Mucosa of stomach (tissue), 1 donor: ENCODE measurements at regions not wholly inside any gene's neighbourhood (a gene's known extent, or its start where the extent isn't known, plus 50 kb on each side); places are given as distances from the start of the nearest gene placed in this dataset.

Experiments used
- H3K27me3 ChIP-seq: one replicate; pipeline ENCODE4 v1.7.0; 2013; ENCODE audit warnings: mild to moderate bottlenecking, low read length; ENCODE audit not compliant: control insufficient read depth, insufficient read depth
- H3K36me3 ChIP-seq: one replicate; pipeline ENCODE4 v1.7.0; 2013; ENCODE audit warnings: low read length; ENCODE audit not compliant: control insufficient read depth, insufficient read depth
- H3K4me1 ChIP-seq: one replicate; pipeline ENCODE4 v1.7.0; 2013; ENCODE audit warnings: mild to moderate bottlenecking, low read length; ENCODE audit not compliant: control insufficient read depth, insufficient read depth
- H3K4me3 ChIP-seq: one replicate; pipeline ENCODE4 v1.7.0; 2013; ENCODE audit warnings: low read length
- H3K9ac ChIP-seq: one replicate; pipeline ENCODE4 v1.7.0; 2013; ENCODE audit warnings: mild to moderate bottlenecking, low read length, moderate library complexity
- H3K9me3 ChIP-seq: one replicate; pipeline ENCODE4 v1.7.0; 2013; ENCODE audit warnings: mild to moderate bottlenecking, low read length, moderate library complexity; ENCODE audit not compliant: control insufficient read depth
- donor health status: Pancreatic carcinoma.

GRCh38 chr5:68381060-68381459, 165.5 kb downstream of the PIK3R1 start:
- Histone ChIP-seq H3K4me3 (no peak overlapping the region), H3K36me3 (no peaks in the 10 kb centered on the region), H3K9me3 (no peaks in the 10 kb centered on the region), H3K27me3 (no peaks in the 10 kb centered on the region), H3K4me1 (peaks cover 23% of the 10 kb centered on the region), H3K9ac (no peak overlapping the region)

GRCh38 chr5:68381909-68382308, 166.4 kb downstream of the PIK3R1 start:
- H3K4me3 ChIP-seq = no peak overlapping the region
- H3K27me3 ChIP-seq = no peaks in the 10 kb centered on the region
- H3K36me3 ChIP-seq = no peaks in the 10 kb centered on the region
- no peak overlapping the region for H3K9ac ChIP-seq
- peaks cover 20% of the 10 kb centered on the region for H3K4me1 ChIP-seq
- no peaks in the 10 kb centered on the region for H3K9me3 ChIP-seq

GRCh38 chr5:68382640-68383039, 167.1 kb downstream of the PIK3R1 start:
- Histone ChIP-seq H3K36me3 (no peaks in the 10 kb centered on the region), H3K4me1 (peaks cover 18% of the 10 kb centered on the region), H3K9me3 (no peaks in the 10 kb centered on the region), H3K27me3 (no peaks in the 10 kb centered on the region), H3K9ac (no peak overlapping the region), H3K4me3 (no peak overlapping the region)

- Histone ChIP-seq H3K27me3 (no peaks in the 10 kb centered on the region), H3K9ac (no peak overlapping the region), H3K36me3 (no peaks in the 10 kb centered on the region), H3K4me3 (no peak overlapping the region), H3K4me1 (peaks cover 18% of the 10 kb centered on the region), H3K9me3 (no peaks in the 10 kb centered on the region)
Observed at GRCh38 chr5:68383888-68384310, 168.3 kb downstream of the PIK3R1 start.

GRCh38 chr5:68384936-68385594, 169.5 kb downstream of the PIK3R1 start:
- Histone ChIP-seq H3K36me3 (no peaks in the 10 kb centered on the region), H3K4me3 (no peak overlapping the region), H3K9ac (no peak overlapping the region), H3K4me1 (peaks cover 10% of the 10 kb centered on the region), H3K9me3 (no peaks in the 10 kb centered on the region), H3K27me3 (no peaks in the 10 kb centered on the region)

- peaks cover 9% of the 10 kb centered on the region for H3K4me1 ChIP-seq
- no peaks in the 10 kb centered on the region for H3K27me3 ChIP-seq
- H3K9me3 ChIP-seq = no peaks in the 10 kb centered on the region
- H3K36me3 ChIP-seq = no peaks in the 10 kb centered on the region
- H3K9ac ChIP-seq = no peak overlapping the region
- H3K4me3 ChIP-seq = no peak overlapping the region
Observed at GRCh38 chr5:68385936-68386335, 170.4 kb downstream of the PIK3R1 start.

- Histone ChIP-seq H3K9me3 (no peaks in the 10 kb centered on the region), H3K4me1 (peaks cover 9% of the 10 kb centered on the region), H3K9ac (no peak overlapping the region), H3K27me3 (no peaks in the 10 kb centered on the region), H3K36me3 (no peaks in the 10 kb centered on the region), H3K4me3 (no peak overlapping the region)
Observed at GRCh38 chr5:68387074-68387796, 171.7 kb downstream of the PIK3R1 start.

- Histone ChIP-seq H3K36me3 (no peaks in the 10 kb centered on the region), H3K9me3 (no peaks in the 10 kb centered on the region), H3K9ac (no peak overlapping the region), H3K27me3 (no peaks in the 10 kb centered on the region), H3K4me1 (peaks cover 7% of the 10 kb centered on the region), H3K4me3 (no peak overlapping the region)
Observed at GRCh38 chr5:68389618-68390017, 174.1 kb downstream of the PIK3R1 start.

GRCh38 chr5:68392617-68393016, 177.1 kb downstream of the PIK3R1 start:
- Histone ChIP-seq H3K9ac (no peak overlapping the region), H3K27me3 (no peaks in the 10 kb centered on the region), H3K4me1 (peaks cover 28% of the 10 kb centered on the region), H3K4me3 (no peak overlapping the region), H3K36me3 (no peaks in the 10 kb centered on the region), H3K9me3 (no peaks in the 10 kb centered on the region)

- no peaks in the 10 kb centered on the region for H3K9me3 ChIP-seq
- H3K4me1 ChIP-seq = peaks cover 28% of the 10 kb centered on the region
- H3K36me3 ChIP-seq = no peaks in the 10 kb centered on the region
- H3K4me3 ChIP-seq = no peak overlapping the region
- no peaks in the 10 kb centered on the region for H3K27me3 ChIP-seq
- H3K9ac ChIP-seq = no peak overlapping the region
Observed at GRCh38 chr5:68395302-68395701, 179.7 kb downstream of the PIK3R1 start.

GRCh38 chr5:68395926-68396511, 180.5 kb downstream of the PIK3R1 start:
- peaks cover 28% of the 10 kb centered on the region for H3K4me1 ChIP-seq
- H3K27me3 ChIP-seq = no peaks in the 10 kb centered on the region
- H3K36me3 ChIP-seq = no peaks in the 10 kb centered on the region
- H3K9ac ChIP-seq = no peak overlapping the region
- no peaks in the 10 kb centered on the region for H3K9me3 ChIP-seq
- no peak overlapping the region for H3K4me3 ChIP-seq

GRCh38 chr5:68396722-68397121, 181.2 kb downstream of the PIK3R1 start:
- H3K4me1 ChIP-seq = peaks cover 28% of the 10 kb centered on the region

More at GRCh38 chr5:68396722-68397121, 181.2 kb downstream of the PIK3R1 start:
- no peaks in the 10 kb centered on the region for H3K27me3 ChIP-seq
- no peaks in the 10 kb centered on the region for H3K9me3 ChIP-seq
- no peak overlapping the region for H3K4me3 ChIP-seq
- H3K36me3 ChIP-seq = no peaks in the 10 kb centered on the region
- H3K9ac ChIP-seq = no peak overlapping the region
